ENCODE measurements at regions not wholly inside any gene's neighbourhood (a gene's known extent, or its start where the extent isn't known, plus 50 kb on each side); places are given as distances from the start of the nearest gene placed in this dataset.
"Not testable (repeated sequence)": the region's sequence is repeated elsewhere in the genome, so short reads cannot be mapped to it uniquely, and the experiment has no call there.

DNA sequence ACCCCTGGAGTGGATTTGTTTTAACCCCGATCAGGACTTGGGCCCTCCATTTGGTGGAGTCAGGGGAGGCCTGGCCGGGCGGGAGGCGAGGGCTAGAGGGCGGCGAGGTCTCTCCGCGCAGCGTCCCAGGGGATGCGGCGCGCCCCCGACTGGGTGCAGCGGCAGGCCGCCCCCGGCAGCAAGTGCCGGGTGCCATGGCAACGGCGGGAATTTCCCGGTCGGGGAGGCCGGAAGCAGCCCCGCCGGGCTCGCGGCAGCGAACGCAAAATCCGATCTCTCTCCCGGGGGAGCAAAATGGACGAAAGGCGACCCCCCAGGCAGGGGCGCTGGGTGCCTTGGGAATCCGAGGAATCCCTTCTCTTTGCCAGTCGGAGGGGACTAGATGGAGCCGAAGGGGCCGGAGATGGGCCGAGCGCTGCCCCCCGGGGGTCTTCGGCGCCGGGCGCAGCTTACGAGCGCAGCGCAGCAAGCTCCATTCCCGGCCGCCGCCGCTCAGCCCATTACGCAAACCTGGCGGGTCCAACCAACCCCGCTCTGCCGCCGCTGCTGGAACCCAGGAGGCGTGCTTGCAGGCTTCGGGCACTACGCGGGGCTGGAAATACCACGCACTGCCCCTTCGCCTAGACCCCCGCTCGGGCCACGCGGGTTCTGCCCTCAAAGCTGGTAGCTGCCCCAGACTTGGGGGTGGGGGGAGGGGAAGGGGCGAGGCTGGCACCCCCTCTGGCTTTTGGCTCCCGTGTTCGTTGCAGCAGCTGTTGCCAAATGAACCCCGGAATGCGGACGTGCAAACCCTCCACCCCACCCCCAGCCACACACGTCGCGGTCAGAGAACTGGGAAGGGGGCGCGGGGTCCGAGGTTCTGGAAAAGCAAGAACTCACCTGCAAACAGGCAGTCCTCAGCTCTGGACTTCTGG is 73.7 kb upstream of the NBPF8 start:
- H3K9me3 ChIP-seq (ENCODE audit: control insufficient read depth, insufficient read depth, low read depth, low read length); POLR2A ChIA-PET; CTCF ChIA-PET; H3K4me1 ChIP-seq (ENCODE audit: control insufficient read depth, insufficient read depth, low read length); H3K36me3 ChIP-seq (ENCODE audit: control insufficient read depth in 2 of 2, insufficient read depth in 1 of 2, low read length in 2 of 2); H3K27ac ChIP-seq (ENCODE audit: extremely low read depth, low read depth, low read length): not testable (repeated sequence)
- 0 out of 2 replicates have a peak, but pooled peaks have one; percentile 21 for TF ChIP-seq ZNF335 (tag by site-specific recombination; conservative IDR thresholded peaks at IDR 0.05)
- TF ChIP-seq, protein P1, sequence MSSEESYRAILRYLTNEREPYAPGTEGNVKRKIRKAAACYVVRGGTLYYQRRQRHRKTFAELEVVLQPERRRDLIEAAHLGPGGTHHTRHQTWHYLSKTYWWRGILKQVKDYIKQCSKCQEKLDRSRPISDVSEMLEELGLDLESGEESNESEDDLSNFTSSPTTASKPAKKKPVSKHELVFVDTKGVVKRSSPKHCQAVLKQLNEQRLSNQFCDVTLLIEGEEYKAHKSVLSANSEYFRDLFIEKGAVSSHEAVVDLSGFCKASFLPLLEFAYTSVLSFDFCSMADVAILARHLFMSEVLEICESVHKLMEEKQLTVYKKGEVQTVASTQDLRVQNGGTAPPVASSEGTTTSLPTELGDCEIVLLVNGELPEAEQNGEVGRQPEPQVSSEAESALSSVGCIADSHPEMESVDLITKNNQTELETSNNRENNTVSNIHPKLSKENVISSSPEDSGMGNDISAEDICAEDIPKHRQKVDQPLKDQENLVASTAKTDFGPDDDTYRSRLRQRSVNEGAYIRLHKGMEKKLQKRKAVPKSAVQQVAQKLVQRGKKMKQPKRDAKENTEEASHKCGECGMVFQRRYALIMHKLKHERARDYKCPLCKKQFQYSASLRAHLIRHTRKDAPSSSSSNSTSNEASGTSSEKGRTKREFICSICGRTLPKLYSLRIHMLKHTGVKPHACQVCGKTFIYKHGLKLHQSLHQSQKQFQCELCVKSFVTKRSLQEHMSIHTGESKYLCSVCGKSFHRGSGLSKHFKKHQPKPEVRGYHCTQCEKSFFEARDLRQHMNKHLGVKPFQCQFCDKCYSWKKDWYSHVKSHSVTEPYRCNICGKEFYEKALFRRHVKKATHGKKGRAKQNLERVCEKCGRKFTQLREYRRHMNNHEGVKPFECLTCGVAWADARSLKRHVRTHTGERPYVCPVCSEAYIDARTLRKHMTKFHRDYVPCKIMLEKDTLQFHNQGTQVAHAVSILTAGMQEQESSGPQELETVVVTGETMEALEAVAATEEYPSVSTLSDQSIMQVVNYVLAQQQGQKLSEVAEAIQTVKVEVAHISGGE (tag by site-specific recombination; conservative IDR thresholded peaks at IDR 0.05; ENCODE audit: low read depth) = 0 out of 2 replicates have a peak, but pooled peaks have one; percentile 21
- TF ChIP-seq IKZF3 (tag by site-specific recombination; IDR thresholded peaks at IDR 0.05) = peak; percentile 75
- TF ChIP-seq, protein P2, sequence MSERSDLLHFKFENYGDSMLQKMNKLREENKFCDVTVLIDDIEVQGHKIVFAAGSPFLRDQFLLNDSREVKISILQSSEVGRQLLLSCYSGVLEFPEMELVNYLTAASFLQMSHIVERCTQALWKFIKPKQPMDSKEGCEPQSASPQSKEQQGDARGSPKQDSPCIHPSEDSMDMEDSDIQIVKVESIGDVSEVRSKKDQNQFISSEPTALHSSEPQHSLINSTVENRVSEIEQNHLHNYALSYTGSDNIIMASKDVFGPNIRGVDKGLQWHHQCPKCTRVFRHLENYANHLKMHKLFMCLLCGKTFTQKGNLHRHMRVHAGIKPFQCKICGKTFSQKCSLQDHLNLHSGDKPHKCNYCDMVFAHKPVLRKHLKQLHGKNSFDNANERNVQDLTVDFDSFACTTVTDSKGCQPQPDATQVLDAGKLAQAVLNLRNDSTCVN (tag by site-specific recombination; optimal IDR thresholded peaks at IDR 0.05) = peak; percentile 60
- TF ChIP-seq GLIS2 (tag by site-specific recombination; IDR thresholded peaks at IDR 0.05) = peak; percentile 73; the same call in 1 of the 2 replicates
- TF ChIP-seq GLIS1 (tag by site-specific recombination; IDR thresholded peaks at IDR 0.05) = peak; percentile 74
- TF ChIP-seq, protein P3, sequence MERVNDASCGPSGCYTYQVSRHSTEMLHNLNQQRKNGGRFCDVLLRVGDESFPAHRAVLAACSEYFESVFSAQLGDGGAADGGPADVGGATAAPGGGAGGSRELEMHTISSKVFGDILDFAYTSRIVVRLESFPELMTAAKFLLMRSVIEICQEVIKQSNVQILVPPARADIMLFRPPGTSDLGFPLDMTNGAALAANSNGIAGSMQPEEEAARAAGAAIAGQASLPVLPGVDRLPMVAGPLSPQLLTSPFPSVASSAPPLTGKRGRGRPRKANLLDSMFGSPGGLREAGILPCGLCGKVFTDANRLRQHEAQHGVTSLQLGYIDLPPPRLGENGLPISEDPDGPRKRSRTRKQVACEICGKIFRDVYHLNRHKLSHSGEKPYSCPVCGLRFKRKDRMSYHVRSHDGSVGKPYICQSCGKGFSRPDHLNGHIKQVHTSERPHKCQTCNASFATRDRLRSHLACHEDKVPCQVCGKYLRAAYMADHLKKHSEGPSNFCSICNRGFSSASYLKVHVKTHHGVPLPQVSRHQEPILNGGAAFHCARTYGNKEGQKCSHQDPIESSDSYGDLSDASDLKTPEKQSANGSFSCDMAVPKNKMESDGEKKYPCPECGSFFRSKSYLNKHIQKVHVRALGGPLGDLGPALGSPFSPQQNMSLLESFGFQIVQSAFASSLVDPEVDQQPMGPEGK (tag by site-specific recombination; IDR thresholded peaks at IDR 0.05) = peak; percentile 50; the same call in 1 of the 2 replicates
- TF ChIP-seq ZNF423 (tag by site-specific recombination; IDR thresholded peaks at IDR 0.05) = peak; percentile 81
- TF ChIP-seq ZNF341 (tag by site-specific recombination; IDR thresholded peaks at IDR 0.05; ENCODE audit: low read depth) = peak; percentile 17; the same call in 1 of the 2 replicates
- peak overlapping the region; percentile 49 for H3K4me3 ChIP-seq (ENCODE audit: low read depth, low read length)

DNA sequence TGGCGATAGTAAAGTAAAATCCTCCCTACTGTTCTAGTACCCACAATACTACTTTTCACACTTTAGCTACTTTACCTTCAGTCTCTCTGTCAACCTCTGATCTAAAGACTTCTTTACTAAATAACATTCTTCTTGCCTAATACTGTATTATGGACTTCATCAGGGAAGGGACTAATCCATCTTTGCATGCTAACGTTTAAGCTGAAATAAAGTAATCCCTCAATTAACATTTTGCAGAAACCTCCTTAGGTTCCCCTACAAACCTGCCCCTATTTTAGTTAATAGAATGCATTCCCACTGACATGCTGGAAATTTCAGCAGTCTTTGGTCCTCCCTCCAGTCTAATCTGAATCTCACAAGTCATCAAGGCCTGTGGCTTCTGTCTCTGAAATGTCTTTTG is 99.1 kb upstream of the NBPF8 start:
- CTCF ChIA-PET; H3K36me3 ChIP-seq (ENCODE audit: control insufficient read depth in 2 of 2, insufficient read depth in 1 of 2, low read length in 2 of 2); H3K4me3 ChIP-seq (ENCODE audit: low read depth, low read length); H3K4me1 ChIP-seq (ENCODE audit: control insufficient read depth, insufficient read depth, low read length); H3K9me3 ChIP-seq (ENCODE audit: control insufficient read depth, insufficient read depth, low read depth, low read length); H3K27ac ChIP-seq (ENCODE audit: extremely low read depth, low read depth, low read length); POLR2A ChIA-PET: not testable (repeated sequence)

DNA sequence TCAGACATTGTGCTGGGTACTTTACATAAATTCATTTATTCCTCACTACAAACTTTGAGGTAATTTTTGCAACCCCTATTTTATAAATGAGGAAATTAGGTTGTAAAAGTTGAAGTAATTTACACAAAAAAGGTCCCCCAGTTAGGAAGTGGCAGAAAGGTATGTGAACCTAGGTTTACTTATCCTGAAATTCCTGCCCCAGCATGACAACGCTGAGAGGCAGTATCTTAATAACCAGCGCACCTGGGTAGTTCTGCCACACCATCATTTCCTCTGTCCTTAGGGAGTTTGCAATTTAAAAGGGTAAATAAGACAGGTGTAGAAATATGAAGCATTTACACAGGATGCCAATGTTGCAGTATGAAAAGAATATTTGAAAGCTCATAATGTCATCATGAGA is 102.9 kb upstream of the NBPF8 start:
- H3K4me3 ChIP-seq (ENCODE audit: low read depth, low read length); H3K27ac ChIP-seq (ENCODE audit: extremely low read depth, low read depth, low read length); H3K9me3 ChIP-seq (ENCODE audit: control insufficient read depth, insufficient read depth, low read depth, low read length); POLR2A ChIA-PET; H3K4me1 ChIP-seq (ENCODE audit: control insufficient read depth, insufficient read depth, low read length); CTCF ChIA-PET; H3K36me3 ChIP-seq (ENCODE audit: control insufficient read depth in 2 of 2, insufficient read depth in 1 of 2, low read length in 2 of 2): not testable (repeated sequence)

DNA sequence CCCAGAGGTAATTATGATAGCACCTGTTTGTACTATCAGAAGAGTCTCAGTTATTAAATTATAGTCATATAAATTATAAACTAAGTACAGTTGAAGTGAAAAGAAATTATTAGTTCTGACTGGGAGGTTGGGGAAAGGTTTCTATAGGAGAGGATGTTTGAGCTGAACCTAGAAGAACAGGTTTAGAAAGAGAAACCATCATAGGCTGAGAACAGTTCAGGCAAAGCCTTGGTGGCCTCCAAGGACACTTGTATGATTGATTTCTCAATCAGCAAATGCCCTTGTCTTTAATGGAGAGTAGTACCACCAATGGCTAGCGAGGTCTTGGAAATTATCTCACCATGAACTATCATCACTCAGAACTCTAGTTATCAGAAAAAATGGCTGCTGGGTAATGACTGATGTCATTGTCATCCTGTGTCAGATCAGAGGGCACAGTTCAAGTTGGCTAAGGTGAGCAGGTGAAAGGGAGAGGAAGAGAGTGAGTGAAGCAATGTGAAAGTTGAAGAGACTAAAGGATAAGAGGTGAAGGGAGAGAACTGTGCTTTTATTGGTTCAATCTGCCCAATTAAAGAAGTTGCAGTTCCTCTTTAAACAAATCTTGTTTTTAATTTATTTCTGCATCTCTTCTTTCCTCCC is 105.8 kb upstream of the NBPF8 start:
- H3K9me3 ChIP-seq (ENCODE audit: control insufficient read depth, insufficient read depth, low read depth, low read length); CTCF ChIA-PET; H3K4me1 ChIP-seq (ENCODE audit: control insufficient read depth, insufficient read depth, low read length); H3K4me3 ChIP-seq (ENCODE audit: low read depth, low read length); POLR2A ChIA-PET; H3K27ac ChIP-seq (ENCODE audit: extremely low read depth, low read depth, low read length); H3K36me3 ChIP-seq (ENCODE audit: control insufficient read depth in 2 of 2, insufficient read depth in 1 of 2, low read length in 2 of 2): not testable (repeated sequence)

DNA sequence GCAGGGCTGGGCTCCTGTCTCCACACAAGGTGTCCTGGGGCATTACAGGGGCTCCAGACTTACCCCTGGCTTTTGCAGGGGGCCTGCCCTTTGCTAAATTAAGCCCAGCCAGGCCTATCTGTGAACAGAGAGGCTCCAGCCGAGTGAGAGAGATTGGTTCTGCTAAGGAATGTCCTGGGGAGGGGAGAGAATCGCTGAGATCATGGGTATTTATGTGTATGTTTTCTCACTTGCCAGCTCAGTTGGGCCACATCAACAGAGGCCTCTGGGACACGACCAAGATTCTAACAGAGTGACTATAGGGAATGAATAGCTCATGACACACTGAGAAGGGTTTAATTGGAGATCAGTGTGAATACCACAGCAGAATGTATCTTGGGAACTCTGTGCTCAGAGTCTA is 109.8 kb upstream of the NBPF8 start:
- H3K9me3 ChIP-seq (ENCODE audit: control insufficient read depth, insufficient read depth, low read depth, low read length); H3K4me1 ChIP-seq (ENCODE audit: control insufficient read depth, insufficient read depth, low read length); H3K36me3 ChIP-seq (ENCODE audit: control insufficient read depth in 2 of 2, insufficient read depth in 1 of 2, low read length in 2 of 2); CTCF ChIA-PET; H3K27ac ChIP-seq (ENCODE audit: extremely low read depth, low read depth, low read length); H3K4me3 ChIP-seq (ENCODE audit: low read depth, low read length); POLR2A ChIA-PET: not testable (repeated sequence)

DNA sequence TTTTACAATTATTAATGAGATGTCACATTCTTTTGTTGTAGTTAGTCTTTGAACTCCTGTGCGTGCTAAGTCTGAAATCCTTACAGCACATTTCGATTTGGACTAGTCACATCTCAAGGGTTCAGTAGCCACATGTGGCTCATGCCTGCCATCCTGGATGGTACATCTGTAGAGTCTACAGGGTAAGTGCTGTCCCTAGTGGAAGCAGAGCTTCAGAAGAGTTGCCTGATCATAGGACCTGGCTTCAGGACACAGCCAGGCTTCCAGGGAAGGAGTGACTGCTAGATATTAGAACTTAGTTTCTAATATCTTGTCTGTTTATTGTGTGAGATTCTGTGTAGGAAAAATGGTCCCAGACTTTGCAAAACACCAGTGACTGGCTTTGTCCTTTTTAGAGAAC is 110.5 kb upstream of the NBPF8 start:
- H3K36me3 ChIP-seq (ENCODE audit: control insufficient read depth in 2 of 2, insufficient read depth in 1 of 2, low read length in 2 of 2); H3K9me3 ChIP-seq (ENCODE audit: control insufficient read depth, insufficient read depth, low read depth, low read length); POLR2A ChIA-PET; H3K4me3 ChIP-seq (ENCODE audit: low read depth, low read length); H3K4me1 ChIP-seq (ENCODE audit: control insufficient read depth, insufficient read depth, low read length); CTCF ChIA-PET; H3K27ac ChIP-seq (ENCODE audit: extremely low read depth, low read depth, low read length): not testable (repeated sequence)
